OCI-LY7 (cell line): ENCODE measurements at regions not wholly inside any gene's neighbourhood (a gene's known extent, or its start where the extent isn't known, plus 50 kb on each side); places are given as distances from the start of the nearest gene placed in this dataset.

Experiments used
- EZH2phosphoT487 ChIP-seq: fragments of 200-600 bp; sonication (generic); IDR thresholded peaks from 2 replicates; pipeline ENCODE4 v1.6.1; 2018; ENCODE audit warnings: low read depth, borderline replicate concordance, mild to moderate bottlenecking, mixed run types, antibody characterized with exemption, low read length, moderate library complexity, mixed read lengths
- TF ChIP-seq, protein P1 (sequence below): fragments of 200-600 bp; sonication (generic); conservative IDR thresholded peaks from 2 replicates; pipeline ENCODE4 v1.5.1; 2014; ENCODE audit warnings: mild to moderate bottlenecking, antibody characterized with exemption, low read length, moderate library complexity, mixed read lengths

- TF ChIP-seq, protein P1, sequence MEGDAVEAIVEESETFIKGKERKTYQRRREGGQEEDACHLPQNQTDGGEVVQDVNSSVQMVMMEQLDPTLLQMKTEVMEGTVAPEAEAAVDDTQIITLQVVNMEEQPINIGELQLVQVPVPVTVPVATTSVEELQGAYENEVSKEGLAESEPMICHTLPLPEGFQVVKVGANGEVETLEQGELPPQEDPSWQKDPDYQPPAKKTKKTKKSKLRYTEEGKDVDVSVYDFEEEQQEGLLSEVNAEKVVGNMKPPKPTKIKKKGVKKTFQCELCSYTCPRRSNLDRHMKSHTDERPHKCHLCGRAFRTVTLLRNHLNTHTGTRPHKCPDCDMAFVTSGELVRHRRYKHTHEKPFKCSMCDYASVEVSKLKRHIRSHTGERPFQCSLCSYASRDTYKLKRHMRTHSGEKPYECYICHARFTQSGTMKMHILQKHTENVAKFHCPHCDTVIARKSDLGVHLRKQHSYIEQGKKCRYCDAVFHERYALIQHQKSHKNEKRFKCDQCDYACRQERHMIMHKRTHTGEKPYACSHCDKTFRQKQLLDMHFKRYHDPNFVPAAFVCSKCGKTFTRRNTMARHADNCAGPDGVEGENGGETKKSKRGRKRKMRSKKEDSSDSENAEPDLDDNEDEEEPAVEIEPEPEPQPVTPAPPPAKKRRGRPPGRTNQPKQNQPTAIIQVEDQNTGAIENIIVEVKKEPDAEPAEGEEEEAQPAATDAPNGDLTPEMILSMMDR: no peak
- TF ChIP-seq EZH2phosphoT487: no peak
Measured at GRCh38 chr17:13395862-13396261, 205.9 kb downstream of the HS3ST3A1 start.
